Kidney epithelial cell (primary cell): ENCODE measurements at regions not wholly inside any gene's neighbourhood (a gene's known extent, or its start where the extent isn't known, plus 50 kb on each side); places are given as distances from the start of the nearest gene placed in this dataset.

Experiments
- DNase-seq: peaks from one replicate; pipeline ENCODE4 v3.0.0-alpha.2; 2010; ENCODE audit warnings: low read depth
- H3K27me3 ChIP-seq: 2 replicates; pipeline ENCODE4 v1.6.0; 2011; ENCODE audit warnings: low read length; ENCODE audit not compliant: control insufficient read depth, insufficient read depth
- H3K36me3 ChIP-seq: 2 replicates; pipeline ENCODE4 v1.5.1; 2011; ENCODE audit warnings: low read length; ENCODE audit not compliant: control insufficient read depth, insufficient read depth
- H3K4me3 ChIP-seq: 2 replicates; pipeline ENCODE4 v1.5.1; 2011; ENCODE audit warnings: low read depth, mild to moderate bottlenecking, control low read depth, low read length
- CTCF ChIP-seq: IDR thresholded peaks from 2 replicates; pipeline ENCODE4 v1.5.1; 2011; ENCODE audit warnings: mild to moderate bottlenecking, moderate library complexity, low read length, control low read depth, inconsistent platforms; ENCODE audit not compliant: insufficient read depth, poor library complexity, severe bottlenecking

- Histone ChIP-seq H3K36me3 (no peaks in the 10 kb centered on the region), H3K27me3 (no peaks in the 10 kb centered on the region), H3K4me3 (no peak overlapping the region)
- TF ChIP-seq CTCF: no peak
- DNase-seq: no peak
Observed at GRCh38 chr2:117086174-117086942, 728.1 kb upstream of the DDX18 start.

GRCh38 chr2:117086943-117087250 lies 727.6 kb upstream of the DDX18 start:
- H3K27me3 ChIP-seq: no peaks in the 10 kb centered on the region
- TF ChIP-seq CTCF: no peak
- H3K36me3 ChIP-seq: no peaks in the 10 kb centered on the region
- no peak for DNase-seq
- no peak overlapping the region for H3K4me3 ChIP-seq

GRCh38 chr2:117087535-117088291 lies 726.8 kb upstream of the DDX18 start:
- DNase-seq: no peak
- TF ChIP-seq CTCF: no peak
- Histone ChIP-seq H3K4me3 (no peak overlapping the region), H3K36me3 (no peaks in the 10 kb centered on the region), H3K27me3 (no peaks in the 10 kb centered on the region)

GRCh38 chr2:117091041-117091837 lies 723.3 kb upstream of the DDX18 start:
- H3K27me3 ChIP-seq: no peaks in the 10 kb centered on the region
- H3K36me3 ChIP-seq: no peaks in the 10 kb centered on the region
- no peak overlapping the region for H3K4me3 ChIP-seq
- TF ChIP-seq CTCF: no peak
- DNase-seq: no peak

GRCh38 chr2:117101613-117102012 lies 712.9 kb upstream of the DDX18 start:
- H3K4me3 ChIP-seq: no peak overlapping the region
- no peak for DNase-seq
- no peaks in the 10 kb centered on the region for H3K36me3 ChIP-seq
- no peak for TF ChIP-seq CTCF
- no peaks in the 10 kb centered on the region for H3K27me3 ChIP-seq
